GM12875 (cell line): ENCODE measurements at regions not wholly inside any gene's neighbourhood (a gene's known extent, or its start where the extent isn't known, plus 50 kb on each side); places are given as distances from the start of the nearest gene placed in this dataset.

Experiments
- H3K4me3 ChIP-seq: one replicate; pipeline ENCODE4 v1.5.1; 2011; ENCODE audit warnings: low read depth, low read length, control low read depth
- TF ChIP-seq, protein P1 (sequence below): IDR thresholded peaks from 2 replicates; pipeline ENCODE4 v1.5.1; 2011; ENCODE audit warnings: low read depth, mild to moderate bottlenecking, control low read depth, inconsistent platforms, low read length, moderate library complexity, borderline replicate concordance; ENCODE audit not compliant: insufficient read depth

DNA sequence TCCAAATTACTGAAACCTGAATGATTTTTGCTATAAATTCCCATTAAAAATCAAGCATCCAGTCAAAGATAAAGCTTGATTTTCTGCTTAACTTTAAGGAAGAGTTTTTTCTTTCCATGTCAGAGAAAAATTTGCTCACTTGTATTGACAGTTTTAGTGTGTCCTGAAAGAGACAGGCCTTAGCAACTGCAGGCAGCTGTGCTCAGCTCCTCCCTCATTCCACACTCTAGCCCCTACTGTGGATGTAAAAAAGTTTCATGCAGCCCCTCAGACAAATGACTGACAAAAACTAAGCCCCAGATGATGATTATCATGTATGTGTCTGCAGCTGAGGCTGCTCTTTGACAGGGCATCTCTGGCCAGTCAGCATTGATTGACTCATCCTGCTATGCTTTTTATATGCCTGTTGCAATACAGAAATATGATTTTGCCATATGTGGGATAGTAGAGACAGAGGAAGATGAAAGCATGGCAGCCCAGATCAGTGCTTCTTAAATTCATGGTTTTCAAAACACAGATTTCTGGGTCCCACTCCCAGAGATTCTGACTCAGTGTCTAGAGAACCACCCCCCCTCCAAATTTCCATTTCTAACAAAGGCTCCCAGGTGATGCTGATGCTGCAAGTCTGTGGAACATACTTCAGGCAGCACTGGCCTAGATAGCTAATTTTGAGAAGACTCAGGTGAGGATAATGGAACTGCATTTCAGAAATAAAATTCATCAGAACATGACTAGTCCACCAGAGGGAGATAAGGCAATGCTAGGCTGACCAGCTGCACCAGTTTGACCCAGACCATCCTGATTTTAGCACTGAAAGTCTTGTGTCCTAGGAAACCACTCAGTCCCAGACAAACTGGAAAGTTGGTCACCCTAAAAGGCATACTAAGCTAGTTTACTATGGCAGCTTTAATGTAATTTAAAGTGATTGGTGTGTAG is 298.7 kb upstream of the KCNN2 start:
- H3K4me3 ChIP-seq, result no peak overlapping the region
- TF ChIP-seq, protein P1, sequence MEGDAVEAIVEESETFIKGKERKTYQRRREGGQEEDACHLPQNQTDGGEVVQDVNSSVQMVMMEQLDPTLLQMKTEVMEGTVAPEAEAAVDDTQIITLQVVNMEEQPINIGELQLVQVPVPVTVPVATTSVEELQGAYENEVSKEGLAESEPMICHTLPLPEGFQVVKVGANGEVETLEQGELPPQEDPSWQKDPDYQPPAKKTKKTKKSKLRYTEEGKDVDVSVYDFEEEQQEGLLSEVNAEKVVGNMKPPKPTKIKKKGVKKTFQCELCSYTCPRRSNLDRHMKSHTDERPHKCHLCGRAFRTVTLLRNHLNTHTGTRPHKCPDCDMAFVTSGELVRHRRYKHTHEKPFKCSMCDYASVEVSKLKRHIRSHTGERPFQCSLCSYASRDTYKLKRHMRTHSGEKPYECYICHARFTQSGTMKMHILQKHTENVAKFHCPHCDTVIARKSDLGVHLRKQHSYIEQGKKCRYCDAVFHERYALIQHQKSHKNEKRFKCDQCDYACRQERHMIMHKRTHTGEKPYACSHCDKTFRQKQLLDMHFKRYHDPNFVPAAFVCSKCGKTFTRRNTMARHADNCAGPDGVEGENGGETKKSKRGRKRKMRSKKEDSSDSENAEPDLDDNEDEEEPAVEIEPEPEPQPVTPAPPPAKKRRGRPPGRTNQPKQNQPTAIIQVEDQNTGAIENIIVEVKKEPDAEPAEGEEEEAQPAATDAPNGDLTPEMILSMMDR, result no peak

DNA sequence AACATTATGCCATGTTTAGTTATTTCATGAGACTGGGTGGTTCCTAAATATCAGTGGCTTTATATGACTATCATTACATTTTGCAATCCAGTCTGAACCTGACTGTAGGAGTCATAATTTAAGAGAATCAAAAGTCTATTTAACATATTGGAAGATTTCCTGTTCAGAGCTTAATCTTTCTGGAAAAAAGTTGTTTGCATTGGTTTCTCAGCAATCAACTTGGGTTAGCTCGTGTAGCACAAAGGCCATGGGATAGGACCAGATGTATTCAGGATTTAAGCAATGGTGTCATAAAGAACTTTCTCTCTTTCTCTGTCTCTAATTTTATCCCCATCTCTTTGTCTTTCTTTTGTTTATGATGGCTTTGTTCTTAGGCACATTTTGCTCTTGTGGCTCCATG is 296.0 kb upstream of the KCNN2 start:
- TF ChIP-seq, protein P1, result no peak
- H3K4me3 ChIP-seq, result no peak overlapping the region

DNA sequence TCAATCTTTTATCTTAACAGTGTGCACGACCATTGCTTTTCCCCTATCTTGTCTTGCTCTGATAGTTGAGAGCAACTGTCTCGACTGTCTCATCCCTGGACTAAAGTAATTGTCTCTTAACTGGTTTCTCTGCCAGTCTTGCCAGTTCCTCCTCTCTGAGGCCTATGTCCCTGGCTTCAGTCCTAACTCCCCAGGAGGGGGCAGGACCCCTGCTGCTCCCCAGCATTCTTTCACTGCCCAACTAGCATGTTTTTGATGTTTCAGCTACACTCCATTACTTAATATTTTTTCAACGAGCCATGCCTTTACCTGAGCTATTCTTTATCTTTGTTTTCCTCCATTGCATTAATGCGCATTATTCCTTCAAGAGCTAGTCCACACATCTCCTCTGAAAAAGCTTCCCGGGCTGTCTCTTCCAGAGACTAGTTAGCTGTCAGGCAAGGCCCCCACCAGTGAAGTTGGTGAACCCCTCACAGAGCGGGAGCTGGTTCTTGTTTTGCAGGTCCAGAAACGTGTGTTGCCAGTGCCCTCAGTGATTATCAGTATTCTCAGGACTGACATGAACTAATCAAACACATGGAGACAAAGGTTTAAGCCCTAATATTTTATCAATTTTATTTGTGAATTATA is 291.7 kb upstream of the KCNN2 start:
- H3K4me3 ChIP-seq, result no peak overlapping the region
- TF ChIP-seq, protein P1, result no peak

DNA sequence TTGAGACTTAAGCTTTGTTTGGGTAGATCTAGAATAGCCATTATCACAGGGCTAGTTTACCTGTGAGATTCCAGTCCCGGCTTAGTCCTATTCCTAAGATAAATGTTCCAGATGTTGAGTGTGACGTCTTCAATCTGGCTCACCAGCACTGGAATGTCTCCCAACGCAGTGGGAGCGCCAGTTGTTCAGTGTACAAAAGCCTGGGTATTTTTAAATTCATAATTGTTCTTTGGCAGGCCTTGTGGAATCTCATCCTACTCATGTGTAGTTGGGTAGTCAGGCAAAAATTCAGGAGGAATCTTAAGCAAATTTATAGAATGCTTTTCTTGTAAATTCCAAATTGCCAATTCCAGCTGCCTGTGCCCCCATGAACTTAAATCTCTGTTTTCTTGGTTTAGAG is 272.6 kb upstream of the KCNN2 start:
- TF ChIP-seq, protein P1, result no peak

DNA sequence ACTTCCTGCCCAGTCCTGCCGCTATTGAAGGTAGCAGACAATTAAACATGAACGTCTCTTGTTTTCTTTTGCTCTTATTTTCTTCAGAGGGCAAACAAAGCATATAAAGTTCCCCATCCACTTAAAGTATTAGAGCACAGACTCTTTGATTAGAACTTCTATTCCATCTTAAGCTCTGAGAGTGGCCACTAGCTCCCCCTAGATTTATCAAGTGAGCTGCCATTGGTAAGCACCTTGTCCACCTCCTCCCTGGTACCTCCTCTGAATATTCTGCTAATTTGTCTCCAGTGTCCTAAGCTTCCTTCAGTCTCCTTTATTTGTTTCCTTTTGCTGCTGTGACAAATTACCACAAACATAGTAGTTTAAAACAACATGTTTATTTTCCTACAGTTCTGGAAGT is 264.3 kb upstream of the KCNN2 start:
- TF ChIP-seq, protein P1, result no peak
- no peak overlapping the region for H3K4me3 ChIP-seq

More for the DNA sequence above, 272.6 kb upstream of the KCNN2 start:
- no peak overlapping the region for H3K4me3 ChIP-seq

DNA sequence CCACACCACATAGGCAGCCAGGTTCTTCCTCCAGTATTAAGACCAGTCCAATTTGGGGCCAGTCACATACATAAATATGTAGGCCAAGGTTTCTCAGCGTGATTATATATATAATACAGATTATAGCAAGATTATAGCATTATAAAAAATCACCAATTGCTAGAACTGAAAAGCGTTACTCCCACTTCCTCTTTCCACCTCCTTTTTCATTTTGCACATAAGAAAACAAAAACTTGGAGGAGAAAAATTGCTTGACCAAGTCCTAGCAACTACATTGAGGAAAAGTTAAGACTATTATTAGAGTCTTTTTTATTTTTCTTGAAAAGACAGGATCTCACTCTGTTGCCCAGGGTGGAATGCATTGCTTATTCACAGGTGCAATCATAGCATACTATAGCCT is 262.7 kb upstream of the KCNN2 start:
- TF ChIP-seq, protein P1, result no peak
- no peak overlapping the region for H3K4me3 ChIP-seq
